Skin epidermis (tissue), 12 donors: ENCODE measurements at regions not wholly inside any gene's neighbourhood (a gene's known extent, or its start where the extent isn't known, plus 50 kb on each side); places are given as distances from the start of the nearest gene placed in this dataset.
"Not testable (repeated sequence)": the region's sequence is repeated elsewhere in the genome, so short reads cannot be mapped to it uniquely, and the experiment has no call there.

ENCODE experiments used
- H3K27ac ChIP-seq, 21 experiments: fragments of 200-600 bp; sonication (generic) in 11 of 21; one replicate each; pipeline ENCODE4 v1.5.0; 2020; ENCODE audit warnings: mild to moderate bottlenecking in 3 of 21, inconsistent platforms in 2 of 21, moderate library complexity in 2 of 21
- H3K4me3 ChIP-seq, 7 experiments: fragments of 200-600 bp; sonication (generic) in 2 of 7; one replicate each; pipeline ENCODE4 v1.5.0; 2020; ENCODE audit warnings: inconsistent platforms in 2 of 7, mild to moderate bottlenecking in 2 of 7, moderate library complexity in 1 of 7

- no peak overlapping the region for H3K27ac ChIP-seq
Observed at GRCh38 chr7:19400758-19401254, 255.6 kb upstream of the FERD3L start.

GRCh38 chr7:19397911-19398310 lies 252.7 kb upstream of the FERD3L start:
- H3K27ac ChIP-seq, result no peak overlapping the region
- no peak overlapping the region for H3K4me3 ChIP-seq

More at GRCh38 chr7:19400758-19401254, 255.6 kb upstream of the FERD3L start:
- H3K4me3 ChIP-seq, result no peak overlapping the region

DNA sequence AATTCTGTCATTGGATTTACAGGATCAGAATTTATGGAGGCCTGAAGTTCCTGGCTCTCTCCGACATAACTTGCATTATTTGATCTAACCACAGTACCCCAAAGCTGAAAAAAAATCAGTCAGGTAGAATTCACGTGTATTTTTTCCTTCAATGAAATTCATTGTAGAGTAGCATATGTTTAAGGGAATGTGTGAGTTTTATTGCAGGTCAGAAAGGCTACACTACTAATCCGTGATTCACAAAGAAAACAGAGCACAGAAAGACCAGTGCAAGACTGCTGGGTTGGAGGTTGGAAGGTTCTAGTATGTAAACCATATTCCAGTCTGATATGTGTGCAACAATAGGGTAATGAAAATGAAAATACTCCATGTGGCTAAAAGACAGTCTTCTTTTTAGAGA lies 247.0 kb upstream of the FERD3L start:
- H3K4me3 ChIP-seq, result no peak overlapping the region
- no peak overlapping the region for H3K27ac ChIP-seq

DNA sequence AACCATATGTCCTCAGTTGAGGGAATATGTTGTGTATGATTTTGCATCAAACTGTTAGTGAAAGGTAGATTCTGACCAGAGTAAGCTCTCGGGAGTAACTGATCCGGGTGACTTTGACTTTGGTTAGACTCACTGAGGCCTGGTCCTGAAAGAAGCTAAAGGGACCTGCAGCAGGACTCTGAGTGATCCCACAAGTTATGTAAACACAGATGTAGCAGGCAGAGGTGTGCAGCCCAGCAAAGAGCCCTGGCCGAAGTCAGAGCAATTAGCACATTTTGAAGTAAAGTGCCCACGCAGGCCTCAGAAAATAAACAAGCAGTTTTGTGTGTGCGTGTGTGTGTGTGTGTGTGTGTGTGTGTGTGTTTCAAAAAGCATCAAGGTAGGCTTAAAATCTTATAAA lies 245.6 kb upstream of the FERD3L start:
- no peak overlapping the region for H3K4me3 ChIP-seq

DNA sequence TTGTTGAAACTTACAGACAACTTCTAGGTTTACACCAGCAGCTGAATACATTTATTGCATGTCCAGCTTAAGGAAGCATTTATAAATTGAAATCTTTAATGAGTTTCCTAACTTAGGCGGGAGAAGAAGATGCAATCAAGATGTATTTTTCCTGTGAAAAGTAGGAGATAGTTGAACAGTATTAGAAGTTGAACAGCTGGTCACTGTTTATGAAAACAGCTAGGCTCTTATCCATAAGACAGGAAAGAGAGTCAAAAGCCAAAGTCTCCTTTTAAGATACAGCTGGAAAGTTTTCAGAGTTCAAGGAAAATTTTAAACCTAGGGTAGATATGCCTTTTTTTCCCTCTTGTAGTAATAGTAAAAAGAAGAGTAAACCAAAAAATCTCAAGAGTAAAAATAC lies 236.1 kb upstream of the FERD3L start:
- Histone ChIP-seq H3K4me3 (no peak overlapping the region), H3K27ac (no peak overlapping the region)

More for the DNA sequence above, 245.6 kb upstream of the FERD3L start:
- no peak overlapping the region for H3K27ac ChIP-seq

- H3K4me3 ChIP-seq, result no peak overlapping the region
- H3K27ac ChIP-seq, result no peak overlapping the region
Observed at GRCh38 chr7:19378345-19378714, 233.1 kb upstream of the FERD3L start.

- H3K4me3 ChIP-seq, result no peak overlapping the region
Observed at GRCh38 chr7:19377611-19378344, 232.6 kb upstream of the FERD3L start.

DNA sequence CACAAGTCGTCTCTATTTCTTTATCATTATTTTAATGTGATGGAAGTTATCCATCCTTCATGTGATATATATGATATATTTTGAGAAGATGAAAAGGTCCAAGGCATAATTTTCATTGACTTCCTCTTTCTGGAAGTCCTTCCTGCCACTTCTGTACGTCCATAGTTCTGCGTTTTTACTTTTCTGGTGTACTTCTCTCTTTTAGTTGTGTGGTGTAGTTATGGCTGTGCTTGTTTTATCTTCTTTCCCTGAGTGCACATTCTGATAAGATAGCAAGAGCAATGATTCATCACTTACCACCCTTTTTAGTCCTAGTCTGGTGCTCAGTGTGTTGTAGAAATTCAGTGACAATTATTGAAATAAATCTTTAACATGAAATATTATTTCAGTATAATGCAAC lies 231.3 kb upstream of the FERD3L start:
- H3K4me3 ChIP-seq, result no peak overlapping the region

More at GRCh38 chr7:19377611-19378344, 232.6 kb upstream of the FERD3L start:
- no peak overlapping the region for H3K27ac ChIP-seq

GRCh38 chr7:19375976-19376375 lies 230.8 kb upstream of the FERD3L start:
- no peak overlapping the region for H3K4me3 ChIP-seq

More for the DNA sequence above, 231.3 kb upstream of the FERD3L start:
- no peak overlapping the region for H3K27ac ChIP-seq

GRCh38 chr7:19373334-19373733 lies 228.1 kb upstream of the FERD3L start:
- H3K4me3 ChIP-seq, result no peak overlapping the region
- H3K27ac ChIP-seq, result no peak overlapping the region

More at GRCh38 chr7:19375976-19376375, 230.8 kb upstream of the FERD3L start:
- H3K27ac ChIP-seq, result no peak overlapping the region

DNA sequence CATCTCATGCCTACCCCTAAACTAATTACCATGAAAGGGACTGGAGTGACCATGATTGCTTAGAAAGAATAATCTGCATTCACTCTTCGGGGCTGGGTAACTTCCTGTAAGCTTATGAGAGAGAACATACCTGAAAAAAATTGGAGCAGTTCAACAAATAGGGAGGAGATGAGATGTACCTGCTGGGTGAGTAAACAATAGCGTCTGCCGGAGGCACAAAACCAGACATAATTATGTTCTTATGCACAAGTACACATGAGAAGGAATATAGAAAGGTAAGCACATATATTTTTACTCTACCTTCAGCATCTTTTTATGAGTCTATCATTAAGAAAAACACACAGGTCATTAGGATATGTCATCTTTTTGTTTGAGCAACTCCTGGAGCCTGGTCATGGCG lies 224.6 kb upstream of the FERD3L start:
- no peak overlapping the region for H3K4me3 ChIP-seq
- no peak overlapping the region for H3K27ac ChIP-seq

DNA sequence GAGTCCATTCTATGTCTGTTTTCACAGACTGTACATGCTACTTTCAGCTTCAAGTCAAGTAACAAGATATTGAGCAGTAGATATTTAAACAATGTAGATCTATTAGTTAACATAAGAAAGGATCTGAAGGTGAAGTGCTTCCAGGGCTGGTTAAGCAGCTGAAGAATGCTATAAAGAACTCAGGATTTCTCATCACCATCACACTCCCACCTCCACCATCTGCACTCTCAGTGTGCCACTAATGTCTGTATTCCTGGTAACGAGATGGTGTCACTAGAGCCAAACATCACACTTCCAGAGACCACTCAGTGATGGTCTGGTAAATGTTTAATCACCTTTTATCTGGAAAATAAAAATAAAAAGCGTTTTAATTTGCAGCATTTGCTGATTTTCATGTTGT lies 224.0 kb upstream of the FERD3L start:
- Histone ChIP-seq H3K27ac (no peak overlapping the region), H3K4me3 (no peak overlapping the region)

- no peak overlapping the region for H3K27ac ChIP-seq
- H3K4me3 ChIP-seq, result no peak overlapping the region
Observed at GRCh38 chr7:19368491-19368925, 223.3 kb upstream of the FERD3L start.

- H3K4me3 ChIP-seq, result no peak overlapping the region
- H3K27ac ChIP-seq, result no peak overlapping the region
Observed at GRCh38 chr7:19364950-19365349, 219.7 kb upstream of the FERD3L start.

- Histone ChIP-seq H3K4me3 (no peak overlapping the region), H3K27ac (no peak overlapping the region)
Observed at GRCh38 chr7:19362099-19362498, 216.9 kb upstream of the FERD3L start.

GRCh38 chr7:19353180-19353579 lies 208.0 kb upstream of the FERD3L start:
- no peak overlapping the region for H3K4me3 ChIP-seq
- H3K27ac ChIP-seq, result no peak overlapping the region

DNA sequence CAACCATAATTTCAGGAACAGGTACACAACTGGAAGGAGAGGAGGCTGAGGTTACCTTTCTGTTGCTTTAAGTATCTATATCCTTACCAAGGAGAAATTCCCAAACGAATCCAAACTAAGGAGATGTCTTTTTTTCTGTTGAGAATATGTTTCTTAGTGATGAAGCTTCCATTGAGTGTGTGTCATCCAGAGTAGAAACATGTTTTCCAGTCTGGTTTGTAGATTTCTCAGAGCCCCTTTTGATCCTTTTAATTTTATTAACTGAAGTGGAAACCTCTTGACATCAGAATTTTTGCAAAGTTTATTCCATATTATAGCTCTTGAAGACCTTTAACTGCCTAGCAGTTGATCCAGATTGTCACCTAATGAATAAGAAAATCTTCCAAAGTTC lies 207.1 kb upstream of the FERD3L start:
- Histone ChIP-seq H3K27ac (no peak overlapping the region), H3K4me3 (no peak overlapping the region)

GRCh38 chr7:19351341-19352304 lies 206.4 kb upstream of the FERD3L start:
- Histone ChIP-seq H3K4me3 (no peak overlapping the region), H3K27ac (no peak overlapping the region)

DNA sequence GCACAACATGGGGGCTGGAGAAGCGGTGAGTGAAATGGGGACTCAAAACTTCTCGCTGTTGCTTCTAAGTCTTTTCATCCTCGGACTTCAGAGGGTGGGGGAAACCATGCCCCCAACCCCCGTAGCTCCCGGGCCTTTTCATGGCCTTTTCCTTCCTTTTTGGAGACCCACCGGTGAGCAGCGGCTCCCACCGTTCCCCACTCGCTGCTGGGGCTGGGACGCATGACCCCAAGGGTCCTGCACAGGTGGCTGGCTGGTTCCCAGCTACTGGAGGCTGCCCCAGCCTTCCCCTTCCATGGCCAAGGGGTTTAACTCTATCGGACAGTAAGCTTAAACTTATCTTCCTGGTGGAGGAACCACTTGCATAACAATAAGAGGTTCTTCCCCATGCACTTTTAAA lies 194.3 kb upstream of the FERD3L start:
- no peak overlapping the region for H3K4me3 ChIP-seq
- no peak overlapping the region for H3K27ac ChIP-seq

DNA sequence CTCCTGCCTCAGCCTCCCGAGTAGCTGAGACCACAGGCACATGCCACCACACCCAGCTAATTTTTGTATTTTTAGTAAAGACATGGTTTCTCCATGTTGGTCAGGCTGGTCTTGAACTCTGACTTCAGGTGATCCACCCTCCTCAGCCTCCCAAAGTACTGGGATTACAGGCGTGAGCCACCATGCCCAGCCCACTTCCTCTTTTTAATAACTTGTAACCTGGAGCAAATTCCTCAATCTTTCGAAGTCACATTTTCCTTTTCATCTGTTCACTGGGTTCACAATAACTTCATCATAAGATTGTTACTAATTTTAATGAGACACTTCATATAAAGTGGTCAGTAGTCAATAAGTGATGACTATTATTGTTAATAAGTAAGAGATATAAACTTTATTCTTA lies 193.3 kb upstream of the FERD3L start:
- not testable (repeated sequence) for H3K27ac ChIP-seq, H3K4me3 ChIP-seq
